Stimulated activated CD4-positive, alpha-beta T cell treated with anti-CD3 and anti-CD28 coated beads, Interleukin-1b, Interleukin-23, amount 100 ng/mL, for 48 hours (primary cell): ENCODE measurements at regions not wholly inside any gene's neighbourhood (a gene's known extent, or its start where the extent isn't known, plus 50 kb on each side); places are given as distances from the start of the nearest gene placed in this dataset.
A peak's percentile ranks its signal among the peaks of the same experiment; 100 is the strongest.
"Not testable (repeated sequence)": the region's sequence is repeated elsewhere in the genome, so short reads cannot be mapped to it uniquely, and the experiment has no call there.

ENCODE experiments used
- DNase-seq: peaks from one replicate; pipeline ENCODE4 v3.0.0-alpha.2; 2020

GRCh38 chr3:107939691-107940442, 151.0 kb downstream of the CD47 start:
- no peak for DNase-seq

- no peak for DNase-seq
Observed at GRCh38 chr3:107938143-107938542, 152.7 kb downstream of the CD47 start.

- no peak for DNase-seq
Observed at GRCh38 chr3:107934808-107935207, 156.0 kb downstream of the CD47 start.

- no peak for DNase-seq
Observed at GRCh38 chr3:107933450-107933849, 157.4 kb downstream of the CD47 start.

- DNase-seq, result no peak
Observed at GRCh38 chr3:107931326-107931725, 159.5 kb downstream of the CD47 start.

- DNase-seq, result no peak
Observed at GRCh38 chr3:107929088-107929487, 161.7 kb downstream of the CD47 start.

- DNase-seq, result peak; percentile 8
Observed at GRCh38 chr3:107928084-107928445, 162.8 kb downstream of the CD47 start.

GRCh38 chr3:107927361-107928083, 163.3 kb downstream of the CD47 start:
- peak; percentile 73 for DNase-seq

- no peak for DNase-seq
Observed at GRCh38 chr3:107925851-107926250, 165.0 kb downstream of the CD47 start.

- no peak for DNase-seq
Observed at GRCh38 chr3:107921038-107921437, 169.8 kb downstream of the CD47 start.

- DNase-seq, result no peak
Observed at GRCh38 chr3:107920538-107920937, 170.3 kb downstream of the CD47 start.

GRCh38 chr3:107919239-107919638, 171.6 kb downstream of the CD47 start:
- no peak for DNase-seq

- no peak for DNase-seq
Observed at GRCh38 chr3:107916171-107916570, 174.7 kb downstream of the CD47 start.

- DNase-seq, result no peak
Observed at GRCh38 chr3:107915706-107916105, 175.1 kb downstream of the CD47 start.

- no peak for DNase-seq
Observed at GRCh38 chr3:107913701-107914100, 177.1 kb downstream of the CD47 start.

GRCh38 chr3:107911337-107912000, 179.4 kb downstream of the CD47 start:
- DNase-seq, result no peak

- DNase-seq, result peak; percentile 55
Observed at GRCh38 chr3:107910713-107911259, 180.0 kb downstream of the CD47 start.

- DNase-seq, result not testable (repeated sequence)
Observed at GRCh38 chr3:107909583-107909982, 181.2 kb downstream of the CD47 start.

GRCh38 chr3:107907996-107908395, 182.8 kb downstream of the CD47 start:
- DNase-seq, result no peak

- DNase-seq, result no peak
Observed at GRCh38 chr3:107904536-107905066, 186.2 kb downstream of the CD47 start.

- no peak for DNase-seq
Observed at GRCh38 chr3:107899990-107900651, 190.7 kb downstream of the CD47 start.

- DNase-seq, result no peak
Observed at GRCh38 chr3:107897471-107898061, 193.3 kb downstream of the CD47 start.
